Activated T-cell treated with anti-CD3 and anti-CD28 coated beads, Interleukin-2, amount 50 U/mL, for 4 hours (primary cell): ENCODE measurements at regions not wholly inside any gene's neighbourhood (a gene's known extent, or its start where the extent isn't known, plus 50 kb on each side); places are given as distances from the start of the nearest gene placed in this dataset.

Experiments used
- ATAC-seq, 2 donors: fragments of 200-7000 bp; cut with Tn5 transposase; one replicate each; pipeline ENCODE4 v1.10.0; 2021
- DNase-seq: peaks from one replicate; pipeline ENCODE4 v3.0.0-alpha.2; 2020
- H3K27me3 Mint-ChIP-seq: one replicate; pipeline ENCODE4 v1.8.0; 2021; ENCODE audit warnings: low read depth, mixed read lengths
- H3K36me3 Mint-ChIP-seq: one replicate; pipeline ENCODE4 v1.8.0; 2022; ENCODE audit warnings: mixed read lengths; ENCODE audit not compliant: insufficient read depth
- H3K4me1 Mint-ChIP-seq: one replicate; pipeline ENCODE4 v1.8.0; 2021; ENCODE audit warnings: low read depth, mixed read lengths
- H3K4me3 Mint-ChIP-seq: one replicate; pipeline ENCODE4 v1.8.0; 2021; ENCODE audit warnings: mild to moderate bottlenecking, moderate library complexity, mixed read lengths
- H3K9me3 Mint-ChIP-seq: one replicate; pipeline ENCODE4 v1.8.0; 2021; ENCODE audit warnings: mixed read lengths

- Mint-ChIP-seq H3K36me3 (no peaks in the 10 kb centered on the region), H3K4me3 (no peak overlapping the region), H3K27me3 (no peaks in the 10 kb centered on the region), H3K4me1 (no peaks in the 10 kb centered on the region), H3K9me3 (no peaks in the 10 kb centered on the region)
- DNase-seq = no peak
- no peak for ATAC-seq
Measured at GRCh38 chr5:164202338-164202737, 696.9 kb downstream of the MAT2B start.

GRCh38 chr5:164203581-164204225 lies 698.3 kb downstream of the MAT2B start:
- H3K36me3 Mint-ChIP-seq = no peaks in the 10 kb centered on the region
- H3K27me3 Mint-ChIP-seq = no peaks in the 10 kb centered on the region
- no peaks in the 10 kb centered on the region for H3K4me1 Mint-ChIP-seq
- DNase-seq (no peak), ATAC-seq (no peak)
- no peaks in the 10 kb centered on the region for H3K9me3 Mint-ChIP-seq
- no peak overlapping the region for H3K4me3 Mint-ChIP-seq

- Mint-ChIP-seq H3K36me3 (no peaks in the 10 kb centered on the region), H3K9me3 (no peaks in the 10 kb centered on the region), H3K27me3 (no peaks in the 10 kb centered on the region), H3K4me1 (no peaks in the 10 kb centered on the region), H3K4me3 (no peak overlapping the region)
- ATAC-seq (no peak), DNase-seq (no peak)
Measured at GRCh38 chr5:164204338-164204946, 699.0 kb downstream of the MAT2B start.

- DNase-seq (no peak), ATAC-seq (no peak)
- Mint-ChIP-seq H3K4me1 (no peaks in the 10 kb centered on the region), H3K4me3 (no peak overlapping the region), H3K9me3 (peaks cover 4% of the 10 kb centered on the region), H3K36me3 (no peaks in the 10 kb centered on the region), H3K27me3 (no peaks in the 10 kb centered on the region)
Measured at GRCh38 chr5:164206196-164206595, 700.8 kb downstream of the MAT2B start.

- Mint-ChIP-seq H3K27me3 (no peaks in the 10 kb centered on the region), H3K36me3 (no peaks in the 10 kb centered on the region), H3K4me1 (no peaks in the 10 kb centered on the region), H3K4me3 (no peak overlapping the region), H3K9me3 (peaks cover 8% of the 10 kb centered on the region)
- ATAC-seq (no peak), DNase-seq (no peak)
Measured at GRCh38 chr5:164207646-164208045, 702.2 kb downstream of the MAT2B start.

GRCh38 chr5:164210491-164210890 lies 705.1 kb downstream of the MAT2B start:
- ATAC-seq = no peak
- peaks cover 13% of the 10 kb centered on the region for H3K9me3 Mint-ChIP-seq
- no peak for DNase-seq
- H3K4me3 Mint-ChIP-seq = no peak overlapping the region
- no peaks in the 10 kb centered on the region for H3K36me3 Mint-ChIP-seq
- no peaks in the 10 kb centered on the region for H3K27me3 Mint-ChIP-seq
- no peaks in the 10 kb centered on the region for H3K4me1 Mint-ChIP-seq

GRCh38 chr5:164214698-164215097 lies 709.3 kb downstream of the MAT2B start:
- Mint-ChIP-seq H3K9me3 (peaks cover 22% of the 10 kb centered on the region), H3K27me3 (no peaks in the 10 kb centered on the region), H3K4me1 (no peaks in the 10 kb centered on the region), H3K36me3 (no peaks in the 10 kb centered on the region), H3K4me3 (no peak overlapping the region)
- DNase-seq (no peak), ATAC-seq (no peak)

GRCh38 chr5:164217464-164217863 lies 712.0 kb downstream of the MAT2B start:
- ATAC-seq (no peak), DNase-seq (no peak)
- Mint-ChIP-seq H3K27me3 (no peaks in the 10 kb centered on the region), H3K36me3 (no peaks in the 10 kb centered on the region), H3K9me3 (peaks cover 13% of the 10 kb centered on the region), H3K4me3 (no peak overlapping the region), H3K4me1 (no peaks in the 10 kb centered on the region)

GRCh38 chr5:164220522-164220921 lies 715.1 kb downstream of the MAT2B start:
- ATAC-seq = no peak
- Mint-ChIP-seq H3K4me3 (no peak overlapping the region), H3K27me3 (no peaks in the 10 kb centered on the region), H3K36me3 (no peaks in the 10 kb centered on the region), H3K4me1 (no peaks in the 10 kb centered on the region), H3K9me3 (peaks cover 13% of the 10 kb centered on the region)
- no peak for DNase-seq

- no peaks in the 10 kb centered on the region for H3K36me3 Mint-ChIP-seq
- H3K4me3 Mint-ChIP-seq = no peak overlapping the region
- DNase-seq = no peak
- no peaks in the 10 kb centered on the region for H3K27me3 Mint-ChIP-seq
- peaks cover 6% of the 10 kb centered on the region for H3K9me3 Mint-ChIP-seq
- no peaks in the 10 kb centered on the region for H3K4me1 Mint-ChIP-seq
- no peak for ATAC-seq
Measured at GRCh38 chr5:164224236-164224635, 718.8 kb downstream of the MAT2B start.

- ATAC-seq = no peak
- no peaks in the 10 kb centered on the region for H3K4me1 Mint-ChIP-seq
- no peaks in the 10 kb centered on the region for H3K27me3 Mint-ChIP-seq
Measured at GRCh38 chr5:164224772-164225171, 719.4 kb downstream of the MAT2B start.

GRCh38 chr5:164230341-164230740 lies 724.9 kb downstream of the MAT2B start:
- DNase-seq (no peak), ATAC-seq (no peak)
- Mint-ChIP-seq H3K4me3 (no peak overlapping the region), H3K9me3 (peaks cover 11% of the 10 kb centered on the region), H3K4me1 (no peaks in the 10 kb centered on the region), H3K36me3 (no peaks in the 10 kb centered on the region), H3K27me3 (no peaks in the 10 kb centered on the region)

More at GRCh38 chr5:164224772-164225171, 719.4 kb downstream of the MAT2B start:
- no peaks in the 10 kb centered on the region for H3K36me3 Mint-ChIP-seq
- no peak overlapping the region for H3K4me3 Mint-ChIP-seq
- DNase-seq = no peak
- H3K9me3 Mint-ChIP-seq = peaks cover 8% of the 10 kb centered on the region

- ATAC-seq (no peak), DNase-seq (no peak)
- Mint-ChIP-seq H3K4me3 (no peak overlapping the region), H3K27me3 (no peaks in the 10 kb centered on the region), H3K9me3 (peaks cover 11% of the 10 kb centered on the region), H3K4me1 (no peaks in the 10 kb centered on the region), H3K36me3 (no peaks in the 10 kb centered on the region)
Measured at GRCh38 chr5:164233791-164234190, 728.4 kb downstream of the MAT2B start.

GRCh38 chr5:164234321-164234720 lies 728.9 kb downstream of the MAT2B start:
- ATAC-seq = no peak
- no peak overlapping the region for H3K4me3 Mint-ChIP-seq

GRCh38 chr5:164235300-164235891 lies 730.0 kb downstream of the MAT2B start:
- H3K4me1 Mint-ChIP-seq = no peaks in the 10 kb centered on the region
- no peak for ATAC-seq

More at GRCh38 chr5:164234321-164234720, 728.9 kb downstream of the MAT2B start:
- DNase-seq = no peak
- Mint-ChIP-seq H3K9me3 (peaks cover 8% of the 10 kb centered on the region), H3K27me3 (no peaks in the 10 kb centered on the region), H3K36me3 (no peaks in the 10 kb centered on the region), H3K4me1 (no peaks in the 10 kb centered on the region)

More at GRCh38 chr5:164235300-164235891, 730.0 kb downstream of the MAT2B start:
- no peak for DNase-seq
- Mint-ChIP-seq H3K27me3 (no peaks in the 10 kb centered on the region), H3K36me3 (no peaks in the 10 kb centered on the region), H3K4me3 (no peak overlapping the region), H3K9me3 (peaks cover 7% of the 10 kb centered on the region)
